Neural cell (in vitro differentiated cells): ENCODE measurements at regions not wholly inside any gene's neighbourhood (a gene's known extent, or its start where the extent isn't known, plus 50 kb on each side); places are given as distances from the start of the nearest gene placed in this dataset.

ENCODE experiments used
- CTCF ChIP-seq: fragments of 450-650 bp; IDR thresholded peaks from 2 replicates; pipeline ENCODE4 v1.5.1; 2014; ENCODE audit warnings: antibody characterized with exemption, mild to moderate bottlenecking, moderate library complexity; ENCODE audit not compliant: poor library complexity, severe bottlenecking
- EP300 ChIP-seq: fragments of 450-650 bp; conservative IDR thresholded peaks from 2 replicates; pipeline ENCODE4 v1.6.1; 2014; ENCODE audit warnings: antibody characterized with exemption, mild to moderate bottlenecking, moderate library complexity; ENCODE audit not compliant: poor library complexity, severe bottlenecking
- EZH2 ChIP-seq: fragments of 200-600, 300-800 bp; shearing (Covaris generic), sonication (generic); IDR thresholded peaks from 2 replicates; pipeline ENCODE4 v1.6.1; 2014; ENCODE audit warnings: antibody characterized with exemption, low read length, borderline replicate concordance, mild to moderate bottlenecking; ENCODE audit not compliant: insufficient read depth, poor library complexity, severe bottlenecking
- MXI1 ChIP-seq: fragments of 450-650 bp; conservative IDR thresholded peaks from 2 replicates; pipeline ENCODE4 v1.6.1; 2014; ENCODE audit warnings: antibody characterized with exemption, mild to moderate bottlenecking; ENCODE audit not compliant: poor library complexity, severe bottlenecking
- POLR2AphosphoS5 ChIP-seq: IDR thresholded peaks from 2 replicates; pipeline ENCODE4 v1.6.1; 2012
- RAD21 ChIP-seq: fragments of 450-650 bp; conservative IDR thresholded peaks from 2 replicates; pipeline ENCODE4 v1.6.1; 2014; ENCODE audit warnings: antibody characterized with exemption, mild to moderate bottlenecking, moderate library complexity
- REST ChIP-seq: IDR thresholded peaks from 2 replicates; pipeline ENCODE4 v1.6.1; 2012; ENCODE audit warnings: borderline replicate concordance
- SMC3 ChIP-seq: fragments of 450-650 bp; conservative IDR thresholded peaks from 2 replicates; pipeline ENCODE4 v1.6.1; 2014; ENCODE audit warnings: antibody characterized with exemption, mild to moderate bottlenecking, moderate library complexity; ENCODE audit not compliant: poor library complexity
- TAF1 ChIP-seq: IDR thresholded peaks from 2 replicates; pipeline ENCODE4 v1.6.1; 2012; ENCODE audit warnings: low read depth

- TF ChIP-seq CTCF (no peak), EP300 (no peak), EZH2 (no peak), MXI1 (no peak), POLR2AphosphoS5 (no peak), REST (no peak), RAD21 (no peak), TAF1 (no peak), SMC3 (no peak)
These were observed 250.8 kb upstream of the PRDM1 start for GRCh38 chr6:105835373-105835772.
